AG09309 (cell line): ENCODE measurements at regions not wholly inside any gene's neighbourhood (a gene's known extent, or its start where the extent isn't known, plus 50 kb on each side); places are given as distances from the start of the nearest gene placed in this dataset.

Experiments used
- DNase-seq: peaks from one replicate; pipeline ENCODE4 v3.0.0-alpha.2; 2010; ENCODE audit warnings: low read depth
- H3K4me3 ChIP-seq: 2 replicates; pipeline ENCODE4 v1.5.1; 2011; ENCODE audit warnings: mild to moderate bottlenecking, low read depth, low read length, moderate library complexity; ENCODE audit not compliant: control insufficient read depth
- CTCF ChIP-seq: IDR thresholded peaks from 2 replicates; pipeline ENCODE4 v1.5.1; 2011; ENCODE audit warnings: mild to moderate bottlenecking, low read depth, low read length, inconsistent platforms; ENCODE audit not compliant: insufficient read depth, control insufficient read depth; ENCODE audit errors: missing control alignments

- no peak for TF ChIP-seq CTCF
- no peak overlapping the region for H3K4me3 ChIP-seq
- no peak for DNase-seq
Observed at GRCh38 chr7:32178677-32179366, 108.6 kb upstream of the PDE1C start.

GRCh38 chr7:32177232-32177631, 107.0 kb upstream of the PDE1C start:
- TF ChIP-seq CTCF: no peak

GRCh38 chr7:32175099-32175498, 104.9 kb upstream of the PDE1C start:
- no peak for DNase-seq
- no peak overlapping the region for H3K4me3 ChIP-seq
- TF ChIP-seq CTCF: no peak

More at GRCh38 chr7:32177232-32177631, 107.0 kb upstream of the PDE1C start:
- no peak overlapping the region for H3K4me3 ChIP-seq
- DNase-seq: no peak

GRCh38 chr7:32171248-32171647, 101.0 kb upstream of the PDE1C start:
- DNase-seq: no peak
- no peak for TF ChIP-seq CTCF
- no peak overlapping the region for H3K4me3 ChIP-seq

GRCh38 chr7:32170838-32171237, 100.6 kb upstream of the PDE1C start:
- no peak for DNase-seq
- no peak for TF ChIP-seq CTCF
- no peak overlapping the region for H3K4me3 ChIP-seq

- DNase-seq: no peak
- no peak overlapping the region for H3K4me3 ChIP-seq
- TF ChIP-seq CTCF: no peak
Observed at GRCh38 chr7:32169228-32169627, 99.0 kb upstream of the PDE1C start.
